GM18868 (cell line): ENCODE measurements at regions not wholly inside any gene's neighbourhood (a gene's known extent, or its start where the extent isn't known, plus 50 kb on each side); places are given as distances from the start of the nearest gene placed in this dataset.
"Not testable (repeated sequence)": the region's sequence is repeated elsewhere in the genome, so short reads cannot be mapped to it uniquely, and the experiment has no call there.

Experiments used
- ATAC-seq: cut with Tn5 transposase; IDR thresholded peaks from one replicate; pipeline ENCODE4 v1.9.1; 2021; ENCODE audit warnings: mild to moderate bottlenecking, moderate library complexity; ENCODE audit not compliant: unreplicated experiment

DNA sequence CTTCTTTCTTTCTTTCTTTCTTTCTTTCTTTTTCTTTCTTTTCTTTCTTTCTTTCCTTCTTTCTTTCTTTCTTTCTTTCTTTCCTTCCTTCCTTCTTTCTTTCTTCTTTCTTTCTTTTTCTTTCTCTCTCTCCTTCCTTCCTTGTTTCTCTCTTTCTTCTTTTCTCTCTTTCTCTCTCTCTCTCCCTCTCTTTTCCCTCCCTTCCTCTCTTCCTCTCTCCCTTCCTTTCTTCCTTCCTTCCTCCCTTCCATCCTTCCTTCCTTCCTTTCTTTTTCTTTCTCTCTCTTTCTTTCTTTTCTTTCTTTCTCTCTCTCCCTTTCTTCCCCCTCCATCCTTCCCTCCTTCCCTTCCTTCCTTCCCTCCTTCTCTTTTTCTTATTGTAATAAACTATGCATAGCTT, 105.5 kb downstream of the ZBTB18 start:
- not testable (repeated sequence) for ATAC-seq

DNA sequence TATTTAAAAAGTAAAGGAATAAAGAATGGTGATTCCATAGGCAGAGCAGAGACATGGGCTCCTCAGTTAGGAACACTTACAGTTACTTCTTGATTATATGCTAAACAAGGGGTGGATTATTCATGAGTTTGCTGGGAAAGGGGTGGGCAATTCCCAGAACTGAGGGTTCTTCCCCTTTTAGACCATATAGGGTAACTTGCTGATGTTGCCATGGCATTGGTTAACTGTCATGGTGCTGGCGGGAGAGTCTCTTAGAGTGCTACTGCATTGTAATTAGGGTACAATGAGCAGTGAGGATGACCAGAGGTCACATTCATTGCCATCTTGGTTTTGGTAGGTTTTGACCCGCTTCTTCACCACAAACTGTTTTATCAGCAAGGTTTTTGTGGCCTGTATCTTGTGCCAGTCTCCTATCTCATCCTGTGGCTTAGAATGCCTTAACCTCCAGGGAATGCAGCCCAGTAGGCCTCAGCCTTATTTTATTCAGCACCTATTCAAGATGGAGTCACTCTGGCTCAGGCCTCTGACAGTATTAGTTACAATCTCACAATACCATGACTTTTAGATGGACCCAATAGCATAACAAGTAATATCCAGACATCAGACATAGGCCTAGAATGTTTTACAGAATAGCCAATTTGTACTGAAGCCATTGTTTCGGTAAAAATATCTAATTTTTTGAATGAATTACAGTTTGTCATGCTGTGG, 106.8 kb downstream of the ZBTB18 start:
- ATAC-seq: no peak

DNA sequence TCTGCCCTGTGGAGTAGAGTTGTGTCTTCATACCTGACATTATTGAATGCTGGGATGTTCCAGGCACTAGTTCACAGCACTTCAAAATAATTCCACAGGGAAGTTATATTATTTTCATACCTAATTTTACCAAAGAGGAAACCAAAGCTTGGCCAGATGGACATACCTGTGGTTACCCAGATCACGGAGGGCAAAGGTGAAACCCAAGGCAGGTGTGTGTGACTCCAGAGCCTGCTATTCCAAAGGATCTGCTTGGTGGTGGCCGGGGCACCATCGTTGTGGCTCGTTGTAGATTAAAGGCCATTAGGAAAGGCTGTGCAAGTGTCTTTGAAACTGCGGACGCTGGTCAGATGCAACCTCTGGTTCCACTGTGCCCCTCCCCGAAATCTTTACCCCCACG, 108.6 kb downstream of the ZBTB18 start:
- ATAC-seq: no peak

DNA sequence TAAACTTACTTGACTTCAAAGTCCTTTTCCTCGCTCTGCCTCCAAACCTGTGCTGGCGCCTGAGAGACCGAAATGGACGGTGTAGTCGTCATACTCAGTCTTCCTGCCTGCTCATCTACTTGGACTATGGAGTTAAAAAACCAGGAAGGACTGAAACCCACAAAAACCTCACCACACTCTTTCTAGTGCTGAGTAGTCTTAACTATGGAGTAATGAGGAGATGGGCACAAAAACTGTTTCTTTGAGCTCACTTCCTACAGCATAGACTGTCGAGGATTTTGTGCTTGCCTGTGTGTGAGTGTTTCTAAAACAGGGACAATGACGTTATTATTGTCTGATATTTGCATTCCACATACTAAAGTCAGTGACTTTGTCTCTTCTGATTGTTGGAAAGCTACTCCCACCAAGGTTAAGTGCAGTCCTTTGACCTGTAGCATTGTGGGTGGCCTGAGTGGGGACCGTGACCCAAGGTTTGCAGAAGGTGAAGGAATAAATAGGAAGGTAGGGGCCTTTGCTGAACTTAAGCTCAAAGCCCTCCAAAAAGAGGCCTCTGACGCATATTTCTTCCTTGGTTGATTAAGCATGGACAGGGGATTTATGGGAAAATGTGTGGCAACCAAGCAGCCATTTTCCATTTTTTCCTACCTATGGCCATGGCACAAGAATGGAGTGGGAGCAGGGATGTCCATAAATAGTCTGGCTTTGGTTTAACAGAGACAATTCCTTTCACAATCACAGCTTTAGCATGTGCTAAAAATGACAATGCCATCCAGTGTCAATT, 109.6 kb downstream of the ZBTB18 start:
- no peak for ATAC-seq

DNA sequence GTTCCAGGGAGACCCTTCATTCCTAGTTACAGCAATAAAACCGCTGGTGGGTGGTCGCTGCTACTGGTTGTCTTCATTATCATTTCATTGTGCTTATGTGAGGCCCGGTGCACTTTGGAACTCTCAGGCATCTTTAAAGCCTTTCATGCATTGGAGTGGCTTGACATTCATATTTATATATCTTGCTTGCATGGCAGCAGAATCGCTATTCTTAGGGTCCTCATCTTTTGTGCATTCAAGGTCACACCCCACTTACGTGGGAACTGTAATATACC, 110.1 kb downstream of the ZBTB18 start:
- ATAC-seq: no peak

DNA sequence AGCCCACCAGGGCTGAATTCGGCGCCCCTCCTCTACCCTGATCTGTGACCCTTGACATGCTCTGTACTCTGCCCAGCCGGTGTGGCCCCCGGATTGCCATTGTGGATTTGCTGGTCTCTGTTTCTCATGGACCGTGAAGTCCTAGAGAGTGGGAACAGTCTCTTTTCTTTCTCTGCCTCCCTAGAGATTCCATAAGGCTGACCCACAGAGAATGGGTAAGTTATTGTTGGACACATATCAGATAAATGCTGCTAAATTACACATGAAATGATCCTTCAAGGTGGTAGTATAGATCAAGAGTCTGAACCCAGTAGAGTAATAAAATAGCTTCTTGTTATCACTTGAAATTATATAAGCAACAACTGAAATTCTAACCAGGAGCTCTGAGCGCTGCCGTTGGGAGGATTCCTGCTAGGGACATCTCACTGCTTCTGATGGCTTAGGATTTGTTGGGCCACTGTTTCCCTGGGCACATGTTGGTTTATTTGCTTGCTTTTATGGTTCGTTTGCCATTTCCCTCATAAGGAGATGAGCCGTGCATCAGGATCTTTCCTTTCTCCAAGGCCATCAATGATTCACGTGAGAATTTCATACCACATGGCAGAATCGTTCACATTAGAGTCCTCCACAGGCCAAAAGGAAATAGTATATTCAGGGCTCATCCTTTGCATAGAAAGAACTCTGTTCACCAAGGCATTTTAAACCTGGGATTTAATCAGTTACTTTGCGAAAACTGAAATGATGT, 111.9 kb downstream of the ZBTB18 start:
- no peak for ATAC-seq

DNA sequence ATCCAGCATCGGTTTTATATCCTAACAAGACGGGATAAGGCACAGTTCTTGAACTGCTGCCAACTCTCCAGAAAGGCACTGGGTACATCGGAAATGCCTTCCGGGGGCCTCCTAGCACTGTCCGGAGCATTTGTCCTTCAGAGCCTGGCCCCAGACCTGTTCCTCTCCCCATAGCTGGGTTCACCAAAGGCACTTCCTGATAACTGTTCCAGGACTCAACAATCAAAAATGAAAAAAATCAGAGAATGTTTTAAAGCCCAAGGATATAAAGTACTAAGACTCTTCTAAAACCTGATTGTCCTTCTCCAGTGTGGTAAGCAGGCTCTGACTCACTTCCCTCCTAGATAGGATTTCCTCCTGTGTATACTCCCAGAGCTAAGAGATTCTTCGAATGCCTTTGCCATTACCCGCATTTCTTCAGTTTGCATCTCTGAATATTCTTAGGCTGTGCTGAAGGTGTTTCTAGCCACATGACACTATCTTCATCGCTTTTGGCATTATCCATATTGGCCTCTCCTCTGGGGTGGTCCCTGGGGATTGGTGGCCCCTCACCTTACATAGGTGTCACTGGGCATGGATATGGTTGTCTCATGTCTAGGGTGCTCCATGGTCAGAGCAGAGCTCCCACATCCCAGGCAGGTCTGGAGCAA, 112.9 kb downstream of the ZBTB18 start:
- ATAC-seq: no peak

DNA sequence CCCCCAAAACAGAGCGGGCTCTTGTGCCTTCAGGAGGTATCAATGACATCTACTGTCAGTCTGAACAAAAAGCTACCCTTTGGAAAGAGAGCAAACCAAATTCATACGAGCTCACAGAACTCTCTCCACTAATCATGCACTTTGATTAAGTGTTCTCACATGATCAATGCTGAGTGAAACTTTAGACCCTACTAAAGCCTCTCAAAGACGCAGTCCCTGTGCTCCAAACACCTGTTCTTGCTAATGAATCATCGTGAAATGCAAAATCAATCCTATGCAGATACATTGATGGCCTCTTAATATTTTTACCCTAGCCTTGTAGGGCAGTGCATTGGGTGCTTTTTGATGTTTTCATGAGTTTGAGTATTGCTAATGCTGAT, 113.4 kb downstream of the ZBTB18 start:
- ATAC-seq: no peak

DNA sequence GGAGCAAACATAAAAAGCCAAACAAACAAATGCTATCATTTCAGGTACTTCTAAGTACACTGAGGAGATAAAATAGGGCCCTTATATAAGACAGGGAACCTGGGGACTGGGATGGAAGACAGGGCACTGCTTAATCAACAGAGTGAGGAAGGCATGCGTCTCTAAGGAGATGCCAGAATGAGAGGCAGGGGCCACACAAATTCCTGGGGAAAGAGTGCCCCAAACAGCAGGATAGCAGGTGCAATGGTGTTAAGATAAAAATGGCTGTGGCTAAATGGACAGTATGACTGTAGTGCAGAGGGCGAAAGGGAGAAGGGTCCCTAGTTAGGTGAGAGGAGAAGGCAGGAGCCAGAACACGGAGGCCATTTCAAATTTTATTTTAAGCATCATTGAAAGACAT, 113.9 kb downstream of the ZBTB18 start:
- ATAC-seq: no peak

DNA sequence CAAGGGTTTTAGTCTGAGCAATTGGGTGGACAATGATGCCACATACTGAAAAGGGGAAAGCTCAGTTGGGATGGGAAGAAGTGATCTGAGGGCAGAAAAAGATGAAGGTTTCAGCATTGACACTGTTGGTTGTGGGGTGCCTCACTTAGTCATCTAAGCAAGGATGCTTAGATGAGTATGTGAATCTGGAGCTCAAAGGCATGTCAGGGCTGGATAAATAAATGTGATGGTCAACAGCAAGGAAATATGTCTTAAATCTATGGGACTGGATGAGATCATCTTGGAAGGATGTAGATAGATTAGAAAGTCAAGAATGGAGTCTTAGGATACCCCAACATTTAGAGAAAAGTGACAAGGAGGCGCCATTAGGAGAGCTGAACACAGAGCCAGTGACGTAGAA, 114.6 kb downstream of the ZBTB18 start:
- no peak for ATAC-seq

DNA sequence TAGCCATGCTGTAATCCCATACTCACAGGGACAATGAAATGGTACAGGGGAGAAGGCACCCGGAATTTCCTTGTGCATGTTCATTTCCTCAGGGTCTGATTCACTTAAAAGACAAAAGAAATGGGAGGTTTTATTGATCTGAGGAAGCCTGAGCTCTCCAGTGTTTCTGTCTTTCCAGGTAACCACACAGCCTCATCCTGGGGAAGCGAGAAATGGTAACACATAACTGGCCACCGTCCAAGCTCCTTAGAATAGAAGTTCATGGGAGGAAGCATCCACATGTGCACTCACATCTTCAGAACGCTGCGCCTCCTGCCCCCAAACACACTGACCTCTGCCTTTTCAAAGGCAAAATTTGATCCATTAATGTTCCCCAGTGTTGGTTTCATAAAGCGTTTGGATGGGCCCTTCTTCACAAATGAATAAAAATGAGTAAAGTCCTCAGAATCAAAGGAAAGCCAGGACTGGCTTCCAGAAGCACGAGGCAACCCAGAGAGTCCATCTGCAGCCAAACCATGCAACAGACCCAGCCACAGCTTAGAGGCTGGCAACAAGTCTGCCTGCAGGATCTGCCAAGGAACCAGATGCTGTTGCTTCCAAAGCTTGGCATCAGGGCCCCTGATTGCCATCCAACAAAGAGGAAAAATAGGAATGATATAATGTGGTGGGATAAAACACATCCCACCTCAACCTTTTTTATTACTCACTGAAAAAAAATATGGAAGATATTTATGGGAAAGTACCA, 120.3 kb downstream of the ZBTB18 start:
- no peak for ATAC-seq

DNA sequence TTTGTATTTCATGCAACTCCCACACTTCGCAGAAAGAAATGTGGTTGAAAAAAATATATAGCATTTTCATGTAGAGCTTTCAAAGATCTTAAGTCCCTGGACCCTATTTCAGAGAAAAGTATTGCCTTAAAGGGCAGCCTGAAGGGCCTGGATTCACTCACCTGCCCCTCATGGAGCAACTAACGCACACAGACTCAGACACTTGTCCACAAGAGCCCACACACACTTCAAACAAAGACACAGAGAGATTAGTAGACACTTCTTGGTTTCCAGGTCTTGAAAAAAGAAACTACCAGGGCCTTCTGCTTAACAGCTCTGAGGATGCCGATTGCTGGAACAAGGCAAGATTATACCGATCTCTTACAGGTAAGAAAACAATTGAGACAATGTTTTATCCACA, 122.2 kb downstream of the ZBTB18 start:
- no peak for ATAC-seq

DNA sequence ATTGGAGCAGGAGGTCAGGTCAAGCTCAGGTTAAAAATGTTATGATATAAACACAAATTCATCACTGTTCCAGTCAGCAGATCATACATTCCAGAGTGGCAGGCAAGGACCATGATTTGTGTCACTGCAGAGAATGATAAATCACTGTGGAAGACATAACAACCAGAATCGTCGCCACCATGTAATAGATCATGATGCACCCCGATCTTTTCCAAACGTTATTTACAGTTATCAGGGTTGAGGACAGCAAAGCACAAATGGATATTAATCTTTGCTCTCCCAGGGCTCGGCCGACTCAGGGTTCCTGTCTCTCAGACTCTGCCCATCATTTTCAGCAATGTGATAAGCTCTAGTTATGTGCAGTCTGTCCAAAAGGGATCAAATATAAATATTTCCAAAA, 122.7 kb downstream of the ZBTB18 start:
- no peak for ATAC-seq

DNA sequence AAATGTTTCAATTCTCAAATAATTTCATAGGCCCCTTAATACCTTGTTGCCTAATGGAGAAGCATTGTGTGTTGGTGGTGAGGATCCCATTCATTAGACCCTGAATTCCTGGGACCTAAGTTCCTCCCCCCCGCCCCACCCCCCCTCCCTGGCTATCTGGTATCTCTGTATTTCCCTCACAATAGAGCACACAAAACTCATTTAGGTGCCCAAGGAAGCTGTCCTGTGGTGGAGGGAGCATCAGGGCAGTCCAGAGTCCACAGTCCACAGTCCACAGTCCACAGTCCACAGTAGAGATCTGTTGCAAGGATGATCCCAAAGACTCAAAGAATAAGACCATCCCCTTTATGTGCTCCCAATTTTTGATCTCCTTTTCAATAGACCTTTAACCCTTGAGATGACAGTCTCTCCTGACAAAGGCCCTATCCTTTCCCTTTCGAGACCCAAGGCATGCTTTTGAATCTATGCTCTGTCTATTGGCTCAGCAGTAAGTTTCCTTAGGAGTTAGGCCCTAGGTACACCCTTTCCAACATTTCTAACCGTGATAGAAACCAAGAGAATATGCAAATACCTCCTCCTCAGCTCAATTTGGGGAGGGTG, 123.9 kb downstream of the ZBTB18 start:
- no peak for ATAC-seq

DNA sequence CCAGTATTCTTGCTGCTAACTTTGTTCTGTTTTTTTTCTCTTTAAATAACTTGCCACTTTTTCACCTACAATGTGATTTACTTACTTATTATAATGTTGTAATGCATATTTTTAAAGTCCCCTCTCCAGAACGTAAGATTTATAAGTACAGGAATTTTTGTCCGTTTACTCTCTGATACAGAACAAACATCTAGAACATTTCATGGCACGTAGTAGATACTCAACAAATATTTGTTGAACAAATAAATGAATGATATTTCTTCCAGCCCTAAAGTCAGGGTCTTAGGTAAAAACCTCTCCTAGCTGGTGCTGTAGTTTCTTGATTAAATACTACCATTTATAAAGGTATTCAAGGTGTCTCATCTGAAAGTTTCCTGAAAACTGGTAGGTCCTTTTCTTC, 125.1 kb downstream of the ZBTB18 start:
- ATAC-seq: no peak

DNA sequence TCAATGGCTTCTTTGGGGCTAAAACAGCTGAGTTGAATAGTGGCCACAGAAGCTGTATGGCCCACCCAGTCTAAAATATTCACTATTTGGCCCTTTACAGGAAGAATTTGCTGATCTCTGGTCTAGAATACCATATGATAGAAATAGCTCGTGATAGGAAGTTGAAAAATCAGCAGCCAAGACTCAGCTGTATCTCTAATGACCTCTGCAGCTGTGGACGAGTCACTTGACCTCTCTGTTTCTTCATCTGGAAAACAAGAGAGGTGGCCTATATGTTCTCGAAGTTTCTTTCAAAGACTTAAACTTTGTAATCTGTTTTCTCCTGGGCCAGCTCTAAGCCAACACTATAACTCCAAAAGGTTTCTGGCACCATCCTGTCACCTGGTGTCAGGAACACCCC, 129.2 kb downstream of the ZBTB18 start:
- ATAC-seq: no peak

DNA sequence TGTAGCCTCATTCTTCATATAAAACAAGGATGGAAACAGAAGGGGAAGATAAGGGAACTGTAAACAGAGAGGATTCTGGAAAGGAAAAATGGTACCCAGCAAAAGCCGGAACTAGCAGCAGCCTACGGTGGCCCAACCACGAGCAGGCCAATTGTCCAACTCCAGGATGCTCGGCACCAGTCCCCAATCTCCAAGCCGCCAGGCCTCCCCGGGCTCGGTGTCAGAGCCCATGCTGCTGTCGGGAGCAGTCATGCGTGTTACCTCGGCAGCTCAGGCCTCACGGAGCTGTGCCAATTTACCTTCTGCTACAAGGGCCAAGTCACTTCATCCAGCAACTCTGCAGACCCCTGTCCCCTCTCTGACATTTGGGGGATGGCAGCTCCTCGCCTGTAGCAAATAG, 130.8 kb downstream of the ZBTB18 start:
- ATAC-seq: no peak

DNA sequence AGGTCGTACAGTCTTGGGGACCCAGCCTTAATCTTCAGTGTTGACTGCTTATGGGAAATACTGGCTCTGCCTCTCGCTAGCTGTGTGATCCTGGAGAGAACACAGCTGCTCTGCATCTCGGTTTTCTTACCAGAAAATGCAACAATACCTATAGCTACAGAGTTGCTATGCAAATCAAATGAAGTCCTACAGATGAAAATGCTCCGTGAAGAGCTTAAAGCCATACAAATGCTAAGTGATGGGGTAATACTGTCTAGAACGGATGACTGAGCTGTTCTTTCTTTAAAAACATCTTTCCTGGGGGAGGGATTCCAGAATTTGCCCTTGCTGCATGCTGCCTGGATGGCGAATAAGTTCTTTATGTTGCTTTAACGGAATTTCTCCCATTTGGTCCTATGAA, 132.0 kb downstream of the ZBTB18 start:
- ATAC-seq: no peak

DNA sequence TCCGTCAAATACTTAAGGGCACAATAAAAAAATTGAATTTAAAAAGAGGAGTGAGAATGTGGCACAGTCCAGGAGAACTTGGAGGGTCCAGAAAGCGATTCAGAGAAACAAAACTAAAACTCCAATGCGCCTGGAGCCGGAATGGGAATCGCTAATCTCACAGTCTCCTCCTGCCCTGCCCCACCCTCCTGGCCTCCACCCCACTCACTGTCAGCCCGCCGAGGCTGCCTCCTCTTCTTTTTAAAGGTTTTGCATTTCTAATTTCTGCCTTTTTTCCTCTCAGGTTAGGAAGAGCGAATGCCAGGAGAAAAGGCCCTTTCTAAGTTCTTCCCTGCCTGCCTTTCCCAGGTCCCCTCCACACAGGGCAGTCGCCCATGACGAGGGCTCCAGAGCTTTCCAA, 135.3 kb downstream of the ZBTB18 start:
- ATAC-seq: no peak

DNA sequence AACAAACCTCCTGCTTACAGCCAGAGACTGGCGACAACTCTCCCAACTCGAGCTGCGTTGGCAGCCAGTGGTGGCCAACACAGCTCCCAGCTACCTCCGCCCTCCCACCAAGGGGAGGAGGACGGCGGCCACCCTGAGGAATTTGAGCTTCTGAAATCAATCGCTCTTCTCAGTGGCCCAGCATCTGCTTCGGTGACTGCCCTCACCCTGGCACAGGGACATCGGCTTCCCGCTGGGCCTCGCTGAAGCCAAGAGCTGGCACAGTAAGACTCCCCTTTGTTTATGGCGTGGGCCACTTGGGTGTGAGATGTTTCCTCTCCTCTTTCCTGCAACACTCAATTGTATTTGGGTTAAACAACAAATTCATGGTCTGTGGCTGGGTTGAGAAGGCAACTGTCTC, 136.2 kb downstream of the ZBTB18 start:
- ATAC-seq: no peak

DNA sequence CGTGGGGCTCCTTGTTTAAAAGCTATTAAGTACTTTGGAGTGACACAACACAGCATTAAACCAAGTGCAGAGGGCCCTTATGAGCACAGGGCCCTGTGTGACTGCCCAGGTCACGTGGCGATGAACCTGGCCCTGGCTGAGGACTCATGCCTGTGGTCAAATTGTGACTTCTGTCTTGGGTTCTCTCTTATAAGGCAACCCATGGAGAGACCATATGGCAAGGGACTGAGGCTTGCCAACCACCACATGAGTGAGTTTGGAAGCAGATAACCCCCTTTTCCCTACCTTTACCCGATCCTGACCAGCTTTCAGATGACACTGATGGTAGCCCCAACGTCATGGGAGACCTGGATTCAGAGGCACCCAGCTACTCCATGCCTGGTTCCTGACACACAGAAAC, 140.5 kb downstream of the ZBTB18 start:
- no peak for ATAC-seq
